GM12875 (cell line): ENCODE measurements at regions not wholly inside any gene's neighbourhood (a gene's known extent, or its start where the extent isn't known, plus 50 kb on each side); places are given as distances from the start of the nearest gene placed in this dataset.

Experiments
- H3K4me3 ChIP-seq: one replicate; pipeline ENCODE4 v1.5.1; 2011; ENCODE audit warnings: low read depth, low read length, control low read depth
- TF ChIP-seq, protein P1 (sequence below): IDR thresholded peaks from 2 replicates; pipeline ENCODE4 v1.5.1; 2011; ENCODE audit warnings: low read depth, mild to moderate bottlenecking, control low read depth, inconsistent platforms, low read length, moderate library complexity, borderline replicate concordance; ENCODE audit not compliant: insufficient read depth

DNA sequence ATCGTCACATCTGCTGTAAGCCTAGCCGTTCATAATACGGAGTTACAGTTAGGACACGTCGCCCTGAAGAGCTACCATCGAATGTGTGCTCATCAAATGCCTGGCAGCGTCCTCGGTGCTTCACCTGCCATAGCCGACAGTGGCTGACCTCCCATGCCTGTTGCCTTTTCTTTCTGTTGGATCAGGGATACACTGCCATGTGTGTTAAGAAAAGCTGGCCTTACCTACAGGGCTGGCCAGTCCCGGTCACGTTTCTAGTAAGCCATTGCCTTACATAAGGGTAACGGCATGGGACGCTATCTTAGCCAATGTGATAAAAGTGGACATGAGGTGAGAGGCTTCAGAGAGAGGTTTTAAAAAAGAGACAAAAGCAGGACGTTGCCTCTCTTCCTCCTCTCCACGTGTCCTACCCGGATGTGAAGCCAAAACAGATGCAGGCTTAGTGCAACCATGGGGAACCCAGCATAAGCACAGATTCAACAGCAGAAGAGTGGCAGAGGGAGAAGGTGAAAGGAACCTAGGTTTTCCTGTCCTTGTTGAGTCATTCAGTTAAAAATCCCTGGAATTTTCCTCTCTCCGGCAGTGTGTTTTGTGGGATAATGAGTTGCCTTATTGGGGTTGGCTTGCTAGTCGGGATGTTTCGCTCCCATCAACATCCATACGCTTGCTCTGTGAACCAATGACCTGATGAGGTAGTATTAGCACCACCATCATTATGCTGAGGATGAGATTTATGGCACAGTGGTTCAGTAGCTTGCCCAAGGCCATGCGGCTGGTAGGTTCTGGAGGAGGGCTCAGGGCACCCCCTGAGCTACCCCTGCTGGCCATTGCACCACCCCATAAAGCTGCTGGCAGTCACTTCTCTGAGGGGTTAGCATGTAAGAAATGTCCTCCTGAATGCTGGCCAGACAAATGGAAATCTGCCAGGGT lies 67.4 kb upstream of the B3GAT1 start:
- TF ChIP-seq, protein P1, sequence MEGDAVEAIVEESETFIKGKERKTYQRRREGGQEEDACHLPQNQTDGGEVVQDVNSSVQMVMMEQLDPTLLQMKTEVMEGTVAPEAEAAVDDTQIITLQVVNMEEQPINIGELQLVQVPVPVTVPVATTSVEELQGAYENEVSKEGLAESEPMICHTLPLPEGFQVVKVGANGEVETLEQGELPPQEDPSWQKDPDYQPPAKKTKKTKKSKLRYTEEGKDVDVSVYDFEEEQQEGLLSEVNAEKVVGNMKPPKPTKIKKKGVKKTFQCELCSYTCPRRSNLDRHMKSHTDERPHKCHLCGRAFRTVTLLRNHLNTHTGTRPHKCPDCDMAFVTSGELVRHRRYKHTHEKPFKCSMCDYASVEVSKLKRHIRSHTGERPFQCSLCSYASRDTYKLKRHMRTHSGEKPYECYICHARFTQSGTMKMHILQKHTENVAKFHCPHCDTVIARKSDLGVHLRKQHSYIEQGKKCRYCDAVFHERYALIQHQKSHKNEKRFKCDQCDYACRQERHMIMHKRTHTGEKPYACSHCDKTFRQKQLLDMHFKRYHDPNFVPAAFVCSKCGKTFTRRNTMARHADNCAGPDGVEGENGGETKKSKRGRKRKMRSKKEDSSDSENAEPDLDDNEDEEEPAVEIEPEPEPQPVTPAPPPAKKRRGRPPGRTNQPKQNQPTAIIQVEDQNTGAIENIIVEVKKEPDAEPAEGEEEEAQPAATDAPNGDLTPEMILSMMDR = no peak
- H3K4me3 ChIP-seq = no peak overlapping the region

DNA sequence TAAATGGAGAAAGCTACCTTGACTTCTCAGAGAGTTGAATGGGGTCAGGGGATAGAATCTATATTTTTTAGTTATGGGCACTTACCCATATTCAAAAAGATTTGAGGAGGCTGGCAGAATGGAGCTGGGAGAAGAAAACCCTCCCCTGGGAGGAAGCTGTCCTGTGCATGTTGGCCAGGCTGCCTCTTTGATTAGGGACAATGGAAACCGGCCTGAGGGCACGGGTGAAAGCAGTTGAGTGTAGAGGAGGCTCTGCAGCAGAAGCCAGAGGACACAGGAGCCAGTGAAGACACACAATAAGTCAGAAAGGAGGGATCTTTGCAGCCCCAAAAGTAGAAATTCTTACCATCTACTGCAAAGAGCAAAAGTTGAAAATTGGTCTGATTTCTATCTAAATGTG lies 66.6 kb upstream of the B3GAT1 start:
- H3K4me3 ChIP-seq = no peak overlapping the region
- TF ChIP-seq, protein P1 = no peak

GRCh38 chr11:134478176-134478575 lies 66.1 kb upstream of the B3GAT1 start:
- no peak overlapping the region for H3K4me3 ChIP-seq
- TF ChIP-seq, protein P1 = no peak

DNA sequence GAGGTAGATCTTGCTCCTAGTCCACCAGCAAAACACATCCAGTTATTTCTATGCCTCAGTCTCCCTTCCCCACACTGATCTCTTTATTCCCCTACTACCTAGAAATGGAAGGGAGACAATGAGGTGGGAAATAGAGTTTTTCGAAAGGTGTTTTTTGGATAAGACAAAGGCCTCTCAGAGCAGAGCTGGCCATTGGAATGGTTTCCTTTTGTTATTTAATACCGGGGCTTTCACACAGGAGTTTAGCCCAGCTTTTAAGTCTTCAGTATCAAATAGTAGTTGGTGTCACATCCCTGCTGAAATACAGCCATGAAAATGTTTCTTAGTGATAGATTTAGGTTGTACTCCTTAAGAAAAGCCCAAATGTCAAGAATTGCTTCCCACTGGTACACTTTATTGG lies 65.4 kb upstream of the B3GAT1 start:
- TF ChIP-seq, protein P1 = no peak
- H3K4me3 ChIP-seq = no peak overlapping the region

DNA sequence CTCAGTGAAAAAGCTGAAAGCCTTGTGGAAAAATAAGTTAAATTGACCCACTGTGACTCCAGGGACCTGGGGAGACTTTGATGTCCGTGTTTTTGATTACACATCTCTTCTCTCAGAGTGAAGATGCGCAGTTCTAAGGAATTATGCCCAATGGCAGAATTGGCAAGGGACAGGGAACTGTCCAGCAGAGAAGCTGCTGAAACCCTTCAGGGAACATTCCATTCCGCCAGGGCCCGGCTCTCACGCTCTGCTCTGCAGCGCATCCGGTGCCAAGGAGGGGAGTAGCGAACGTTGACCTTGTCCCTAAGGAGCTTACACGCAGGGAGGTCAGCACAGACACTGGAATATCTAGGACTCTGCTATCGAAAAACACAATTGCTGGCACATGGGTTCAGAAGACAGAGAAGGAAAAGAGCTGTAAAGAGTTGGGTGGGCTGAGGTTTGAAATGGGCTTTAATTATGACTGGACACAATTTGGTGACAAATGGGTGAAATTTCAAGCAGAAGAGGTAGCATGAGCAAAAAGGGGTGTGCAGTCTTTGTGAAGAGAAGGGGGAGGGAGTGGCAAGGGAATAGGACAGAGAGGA lies 64.5 kb upstream of the B3GAT1 start:
- H3K4me3 ChIP-seq = no peak overlapping the region
- TF ChIP-seq, protein P1 = no peak

GRCh38 chr11:134475951-134476350 lies 63.9 kb upstream of the B3GAT1 start:
- no peak overlapping the region for H3K4me3 ChIP-seq
- TF ChIP-seq, protein P1 = no peak

DNA sequence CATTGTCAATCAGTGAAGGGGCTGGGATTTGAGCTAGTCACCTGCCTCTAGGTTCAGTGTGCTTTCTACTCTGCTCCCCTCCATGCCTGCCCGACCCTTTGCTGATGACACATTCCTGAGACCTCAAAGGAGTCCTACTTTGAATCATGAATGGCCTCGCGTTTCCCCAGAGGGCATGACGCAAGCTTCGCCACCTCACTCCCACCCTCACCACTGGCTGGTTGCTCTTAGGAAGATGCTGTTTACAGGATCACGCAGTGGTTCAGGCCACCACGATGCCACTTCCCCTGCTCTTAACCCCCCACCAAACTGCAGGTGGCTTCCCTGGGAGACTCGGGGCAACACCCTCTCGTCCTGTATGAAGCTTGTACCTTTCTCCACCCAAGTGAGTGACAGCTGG lies 62.9 kb upstream of the B3GAT1 start:
- no peak overlapping the region for H3K4me3 ChIP-seq
- TF ChIP-seq, protein P1 = no peak
